GM19452 (cell line): ENCODE measurements at regions not wholly inside any gene's neighbourhood (a gene's known extent, or its start where the extent isn't known, plus 50 kb on each side); places are given as distances from the start of the nearest gene placed in this dataset.
A peak's percentile ranks its signal among the peaks of the same experiment; 100 is the strongest.
"Not testable (repeated sequence)": the region's sequence is repeated elsewhere in the genome, so short reads cannot be mapped to it uniquely, and the experiment has no call there.

ENCODE experiments used
- ATAC-seq: cut with Tn5 transposase; IDR thresholded peaks from one replicate; pipeline ENCODE4 v1.9.1; 2021; ENCODE audit not compliant: unreplicated experiment

GRCh38 chr4:120211408-120212015 lies 144.9 kb upstream of the MAD2L1 start:
- no peak for ATAC-seq

- no peak for ATAC-seq
Observed at GRCh38 chr4:120209706-120210105, 143.1 kb upstream of the MAD2L1 start.

- no peak for ATAC-seq
Observed at GRCh38 chr4:120207021-120207420, 140.4 kb upstream of the MAD2L1 start.

GRCh38 chr4:120202222-120202621 lies 135.6 kb upstream of the MAD2L1 start:
- ATAC-seq = no peak

GRCh38 chr4:120200573-120201110 lies 134.0 kb upstream of the MAD2L1 start:
- ATAC-seq = not testable (repeated sequence)

- ATAC-seq = no peak
Observed at GRCh38 chr4:120198411-120198810, 131.8 kb upstream of the MAD2L1 start.

- no peak for ATAC-seq
Observed at GRCh38 chr4:120177603-120178002, 111.0 kb upstream of the MAD2L1 start.

GRCh38 chr4:120175272-120175671 lies 108.6 kb upstream of the MAD2L1 start:
- ATAC-seq = no peak

- no peak for ATAC-seq
Observed at GRCh38 chr4:120163895-120164294, 97.2 kb upstream of the MAD2L1 start.

GRCh38 chr4:120158841-120159463 lies 92.3 kb upstream of the MAD2L1 start:
- ATAC-seq = no peak

- no peak for ATAC-seq
Observed at GRCh38 chr4:120158046-120158445, 91.4 kb upstream of the MAD2L1 start.

GRCh38 chr4:120156120-120156718 lies 89.6 kb upstream of the MAD2L1 start:
- ATAC-seq = peak; percentile 70

GRCh38 chr4:120155287-120155686 lies 88.6 kb upstream of the MAD2L1 start:
- ATAC-seq = no peak

- no peak for ATAC-seq
Observed at GRCh38 chr4:120144634-120145033, 78.0 kb upstream of the MAD2L1 start.

GRCh38 chr4:120144041-120144440 lies 77.4 kb upstream of the MAD2L1 start:
- no peak for ATAC-seq

GRCh38 chr4:120139392-120139791 lies 72.7 kb upstream of the MAD2L1 start:
- no peak for ATAC-seq

- no peak for ATAC-seq
Observed at GRCh38 chr4:120132935-120133334, 66.3 kb upstream of the MAD2L1 start.

GRCh38 chr4:120130786-120131185 lies 64.1 kb upstream of the MAD2L1 start:
- no peak for ATAC-seq
